ENCODE measurements at regions not wholly inside any gene's neighbourhood (a gene's known extent, or its start where the extent isn't known, plus 50 kb on each side); places are given as distances from the start of the nearest gene placed in this dataset.

DNA sequence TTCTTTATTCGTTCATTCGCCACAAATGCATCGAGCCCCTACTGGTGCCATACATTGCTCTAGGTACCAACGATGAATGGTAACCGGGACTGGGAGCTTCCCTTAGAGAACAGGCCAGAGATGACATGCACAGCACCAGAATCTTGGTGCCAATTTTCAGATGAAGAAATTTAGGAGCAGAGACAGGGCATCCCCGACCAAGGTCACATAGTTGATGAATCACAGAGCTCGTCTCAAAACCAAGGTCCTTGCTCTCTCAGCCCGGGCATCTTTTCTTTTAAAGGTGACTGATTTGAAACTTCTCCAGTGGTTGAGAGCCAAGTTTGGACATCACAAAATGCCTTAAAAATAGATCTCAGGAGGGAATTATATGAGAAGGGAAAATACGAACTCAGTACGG lies 73.2 kb upstream of the C16orf82 start:
- no peak overlapping the region for H3K9ac ChIP-seq (ENCODE audit: insufficient read depth, low read depth, low read length)
- no peaks in the 10 kb centered on the region for H3K36me3 ChIP-seq (replicated peaks in 1 of 2; ENCODE audit: control insufficient read depth in 1 of 2, insufficient read depth in 2 of 2, low read length in 2 of 2)
- no peaks in the 10 kb centered on the region for H3K9me3 ChIP-seq (ENCODE audit: low read length)
- no peak overlapping the region for H3K27ac ChIP-seq (ENCODE audit: extremely low read length, insufficient read depth, low read length)
- intact Hi-C loops (cut with micrococcal nuclease; ENCODE audit: unreplicated experiment) (no loop called here), in situ Hi-C loops (cut with HindIII; ENCODE audit: extremely low pct_ligation_motif_present, low pct_unique_long_range_greater_than_20kb) (no loop called here)
- POLR2A ChIA-PET = no interaction called here
- no TSS peak for BruUV-seq (replicated peaks)
- no peak for DNase-seq (ENCODE audit: low spot score)
- H3K4me1 ChIP-seq (ENCODE audit: insufficient read depth, low read length) = no peaks in the 10 kb centered on the region
- no peak overlapping the region for H3K4me2 ChIP-seq (ENCODE audit: low read depth, low read length)
- no peak overlapping the region for H2AFZ ChIP-seq (ENCODE audit: low read length)
- H4K20me1 ChIP-seq (ENCODE audit: insufficient read depth, low read length) = no peaks in the 10 kb centered on the region
- ATAC-seq = no peak
- FAIRE-seq = no peak
- peaks cover 0 to 12% of the 10 kb centered on the region in 2 experiments; a peak in 2 of 5 replicates for H3K27me3 ChIP-seq (ENCODE audit: control insufficient read depth in 1 of 2, insufficient read depth in 2 of 2, low read length in 2 of 2)
- CTCF ChIA-PET (ENCODE audit: low intra/inter-chr PET ratio, low total read pairs) = no interaction called here
- no peak overlapping the region for H3K4me3 ChIP-seq (replicated peaks in 1 of 3; ENCODE audit: insufficient read depth in 1 of 3, low read depth in 2 of 3, low read length in 3 of 3)
- no peaks in the 10 kb centered on the region for H3K79me2 ChIP-seq (ENCODE audit: insufficient read depth, low read length)
- 14% methylated on average over 10 of the region's 10 CpGs for WGBS (ENCODE audit: low lambda C conversion rate)
- TF ChIP-seq ZFP41 (CRISPR knock-in tag; IDR thresholded peaks at IDR 0.05; ENCODE audit: borderline replicate concordance) = no peak
- TF ChIP-seq HMG20A (CRISPR knock-in tag; IDR thresholded peaks at IDR 0.05; ENCODE audit: borderline replicate concordance) = no peak
- TF ChIP-seq, protein P1, sequence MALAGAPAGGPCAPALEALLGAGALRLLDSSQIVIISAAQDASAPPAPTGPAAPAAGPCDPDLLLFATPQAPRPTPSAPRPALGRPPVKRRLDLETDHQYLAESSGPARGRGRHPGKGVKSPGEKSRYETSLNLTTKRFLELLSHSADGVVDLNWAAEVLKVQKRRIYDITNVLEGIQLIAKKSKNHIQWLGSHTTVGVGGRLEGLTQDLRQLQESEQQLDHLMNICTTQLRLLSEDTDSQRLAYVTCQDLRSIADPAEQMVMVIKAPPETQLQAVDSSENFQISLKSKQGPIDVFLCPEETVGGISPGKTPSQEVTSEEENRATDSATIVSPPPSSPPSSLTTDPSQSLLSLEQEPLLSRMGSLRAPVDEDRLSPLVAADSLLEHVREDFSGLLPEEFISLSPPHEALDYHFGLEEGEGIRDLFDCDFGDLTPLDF (CRISPR knock-in tag; IDR thresholded peaks at IDR 0.05) = no peak
- TF ChIP-seq, protein P2, sequence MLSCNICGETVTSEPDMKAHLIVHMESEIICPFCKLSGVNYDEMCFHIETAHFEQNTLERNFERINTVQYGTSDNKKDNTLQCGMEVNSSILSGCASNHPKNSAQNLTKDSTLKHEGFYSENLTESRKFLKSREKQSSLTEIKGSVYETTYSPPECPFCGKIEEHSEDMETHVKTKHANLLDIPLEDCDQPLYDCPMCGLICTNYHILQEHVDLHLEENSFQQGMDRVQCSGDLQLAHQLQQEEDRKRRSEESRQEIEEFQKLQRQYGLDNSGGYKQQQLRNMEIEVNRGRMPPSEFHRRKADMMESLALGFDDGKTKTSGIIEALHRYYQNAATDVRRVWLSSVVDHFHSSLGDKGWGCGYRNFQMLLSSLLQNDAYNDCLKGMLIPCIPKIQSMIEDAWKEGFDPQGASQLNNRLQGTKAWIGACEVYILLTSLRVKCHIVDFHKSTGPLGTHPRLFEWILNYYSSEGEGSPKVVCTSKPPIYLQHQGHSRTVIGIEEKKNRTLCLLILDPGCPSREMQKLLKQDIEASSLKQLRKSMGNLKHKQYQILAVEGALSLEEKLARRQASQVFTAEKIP (CRISPR knock-in tag; IDR thresholded peaks at IDR 0.05; ENCODE audit: borderline replicate concordance) = no peak
- TF ChIP-seq ZNF10 (CRISPR knock-in tag; IDR thresholded peaks at IDR 0.05; ENCODE audit: borderline replicate concordance, low read depth) = no peak
- TF ChIP-seq, protein P3, sequence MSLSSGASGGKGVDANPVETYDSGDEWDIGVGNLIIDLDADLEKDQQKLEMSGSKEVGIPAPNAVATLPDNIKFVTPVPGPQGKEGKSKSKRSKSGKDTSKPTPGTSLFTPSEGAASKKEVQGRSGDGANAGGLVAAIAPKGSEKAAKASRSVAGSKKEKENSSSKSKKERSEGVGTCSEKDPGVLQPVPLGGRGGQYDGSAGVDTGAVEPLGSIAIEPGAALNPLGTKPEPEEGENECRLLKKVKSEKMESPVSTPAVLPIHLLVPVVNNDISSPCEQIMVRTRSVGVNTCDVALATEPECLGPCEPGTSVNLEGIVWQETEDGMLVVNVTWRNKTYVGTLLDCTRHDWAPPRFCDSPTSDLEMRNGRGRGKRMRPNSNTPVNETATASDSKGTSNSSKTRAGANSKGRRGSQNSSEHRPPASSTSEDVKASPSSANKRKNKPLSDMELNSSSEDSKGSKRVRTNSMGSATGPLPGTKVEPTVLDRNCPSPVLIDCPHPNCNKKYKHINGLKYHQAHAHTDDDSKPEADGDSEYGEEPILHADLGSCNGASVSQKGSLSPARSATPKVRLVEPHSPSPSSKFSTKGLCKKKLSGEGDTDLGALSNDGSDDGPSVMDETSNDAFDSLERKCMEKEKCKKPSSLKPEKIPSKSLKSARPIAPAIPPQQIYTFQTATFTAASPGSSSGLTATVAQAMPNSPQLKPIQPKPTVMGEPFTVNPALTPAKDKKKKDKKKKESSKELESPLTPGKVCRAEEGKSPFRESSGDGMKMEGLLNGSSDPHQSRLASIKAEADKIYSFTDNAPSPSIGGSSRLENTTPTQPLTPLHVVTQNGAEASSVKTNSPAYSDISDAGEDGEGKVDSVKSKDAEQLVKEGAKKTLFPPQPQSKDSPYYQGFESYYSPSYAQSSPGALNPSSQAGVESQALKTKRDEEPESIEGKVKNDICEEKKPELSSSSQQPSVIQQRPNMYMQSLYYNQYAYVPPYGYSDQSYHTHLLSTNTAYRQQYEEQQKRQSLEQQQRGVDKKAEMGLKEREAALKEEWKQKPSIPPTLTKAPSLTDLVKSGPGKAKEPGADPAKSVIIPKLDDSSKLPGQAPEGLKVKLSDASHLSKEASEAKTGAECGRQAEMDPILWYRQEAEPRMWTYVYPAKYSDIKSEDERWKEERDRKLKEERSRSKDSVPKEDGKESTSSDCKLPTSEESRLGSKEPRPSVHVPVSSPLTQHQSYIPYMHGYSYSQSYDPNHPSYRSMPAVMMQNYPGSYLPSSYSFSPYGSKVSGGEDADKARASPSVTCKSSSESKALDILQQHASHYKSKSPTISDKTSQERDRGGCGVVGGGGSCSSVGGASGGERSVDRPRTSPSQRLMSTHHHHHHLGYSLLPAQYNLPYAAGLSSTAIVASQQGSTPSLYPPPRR (CRISPR knock-in tag; IDR thresholded peaks at IDR 0.05; ENCODE audit: borderline replicate concordance) = no peak

Measured in HepG2 (cell line).